ENCODE measurements at regions not wholly inside any gene's neighbourhood (a gene's known extent, or its start where the extent isn't known, plus 50 kb on each side); places are given as distances from the start of the nearest gene placed in this dataset.

DNA sequence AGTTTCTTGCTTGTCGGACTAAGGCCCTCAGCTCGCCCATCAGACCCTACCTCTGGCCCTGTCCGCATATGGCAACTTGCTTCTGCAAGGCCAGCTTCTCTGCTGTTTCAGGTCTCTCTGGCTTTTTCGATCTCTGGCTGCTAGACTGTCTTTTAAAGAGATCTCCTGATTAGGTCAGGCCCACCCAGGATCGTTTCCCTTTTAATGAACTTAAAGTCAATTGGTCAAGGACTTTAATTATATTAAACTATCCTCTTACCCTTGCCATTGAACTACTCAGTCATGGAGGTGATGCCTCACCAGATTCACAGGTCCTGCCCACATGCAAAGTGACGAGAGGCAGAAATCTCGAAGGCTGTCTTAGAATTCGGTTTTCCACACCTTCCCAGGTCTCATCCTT is 670.9 kb downstream of the GATA3 start:
- POLR2A ChIA-PET = no interaction called here
- DNase-seq = no peak
- CTCF ChIA-PET = no interaction called here
- Mint-ChIP-seq H3K9me3 (peaks cover 7% of the 10 kb centered on the region), H3K36me3 (ENCODE audit: low read depth) (no peaks in the 10 kb centered on the region), H3K27me3 (peaks cover 15% of the 10 kb centered on the region), H3K4me3 (no peak overlapping the region), H3K4me1 (ENCODE audit: low read depth) (no peaks in the 10 kb centered on the region), H3K27ac (no peak overlapping the region)
- Histone ChIP-seq H3K27me3 (ENCODE audit: control insufficient read depth in 1 of 2, insufficient read depth in 2 of 2, low read length in 2 of 2) (no peaks in the 10 kb centered on the region), H3K4me1 (ENCODE audit: insufficient read depth, low read length) (no peaks in the 10 kb centered on the region), H3K9me3 (ENCODE audit: control insufficient read depth in 1 of 2, insufficient read depth in 1 of 2, low read length in 2 of 2) (peaks cover 4 to 9% of the 10 kb centered on the region in 2 experiments), H3K4me3 (ENCODE audit: low read length) (no peak overlapping the region), H3K27ac (ENCODE audit: low read depth in 1 of 2, low read length in 2 of 2) (no peak overlapping the region), H3K36me3 (ENCODE audit: insufficient read depth, low read length) (no peaks in the 10 kb centered on the region)
- intact Hi-C loops (cut with DNase I, micrococcal nuclease) = no loop called here
- no peak for ATAC-seq (ENCODE audit: poor library complexity)
- TF ChIP-seq, protein P1, sequence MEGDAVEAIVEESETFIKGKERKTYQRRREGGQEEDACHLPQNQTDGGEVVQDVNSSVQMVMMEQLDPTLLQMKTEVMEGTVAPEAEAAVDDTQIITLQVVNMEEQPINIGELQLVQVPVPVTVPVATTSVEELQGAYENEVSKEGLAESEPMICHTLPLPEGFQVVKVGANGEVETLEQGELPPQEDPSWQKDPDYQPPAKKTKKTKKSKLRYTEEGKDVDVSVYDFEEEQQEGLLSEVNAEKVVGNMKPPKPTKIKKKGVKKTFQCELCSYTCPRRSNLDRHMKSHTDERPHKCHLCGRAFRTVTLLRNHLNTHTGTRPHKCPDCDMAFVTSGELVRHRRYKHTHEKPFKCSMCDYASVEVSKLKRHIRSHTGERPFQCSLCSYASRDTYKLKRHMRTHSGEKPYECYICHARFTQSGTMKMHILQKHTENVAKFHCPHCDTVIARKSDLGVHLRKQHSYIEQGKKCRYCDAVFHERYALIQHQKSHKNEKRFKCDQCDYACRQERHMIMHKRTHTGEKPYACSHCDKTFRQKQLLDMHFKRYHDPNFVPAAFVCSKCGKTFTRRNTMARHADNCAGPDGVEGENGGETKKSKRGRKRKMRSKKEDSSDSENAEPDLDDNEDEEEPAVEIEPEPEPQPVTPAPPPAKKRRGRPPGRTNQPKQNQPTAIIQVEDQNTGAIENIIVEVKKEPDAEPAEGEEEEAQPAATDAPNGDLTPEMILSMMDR (IDR thresholded peaks at IDR 0.05) = no peak

DNA sequence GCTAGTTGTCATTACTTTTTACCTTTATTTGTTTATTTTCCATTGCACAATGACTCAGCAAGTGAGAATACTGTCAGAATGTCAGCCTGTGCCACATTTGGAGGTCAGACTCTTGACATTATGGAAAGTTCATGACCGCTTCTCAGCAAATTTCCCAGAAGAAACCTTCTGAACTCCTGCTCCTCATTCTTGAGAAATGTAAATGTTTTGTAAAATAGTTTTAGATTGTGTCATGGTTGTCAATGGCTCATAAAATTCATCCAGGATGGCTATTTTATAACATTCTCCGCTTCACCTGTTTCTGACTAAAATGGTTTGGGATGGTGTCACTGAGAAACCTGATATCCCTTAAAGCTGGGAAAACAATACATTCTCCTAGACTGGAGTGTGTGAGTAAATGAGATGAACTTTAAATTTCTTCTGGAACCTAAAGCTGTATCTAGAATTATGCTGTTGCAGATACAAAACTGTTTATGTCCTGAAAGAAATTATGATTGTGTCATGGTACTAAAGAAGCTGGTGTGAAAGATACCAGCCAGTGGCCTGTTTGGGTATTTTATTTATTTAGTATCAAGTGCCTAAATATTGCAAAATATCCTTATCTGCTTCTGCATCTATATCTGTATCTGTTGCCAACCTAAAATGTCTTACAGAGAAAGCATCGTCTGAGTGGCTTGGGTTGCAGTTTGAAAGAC is 671.7 kb downstream of the GATA3 start:
- no peak overlapping the region for H3K27ac Mint-ChIP-seq
- DNase-seq (no peak), ATAC-seq (ENCODE audit: poor library complexity) (no peak)
- no peaks in the 10 kb centered on the region for H3K36me3 Mint-ChIP-seq (ENCODE audit: low read depth)
- H3K4me3 ChIP-seq (ENCODE audit: low read length) = no peak overlapping the region
- H3K27ac ChIP-seq (ENCODE audit: low read depth in 1 of 2, low read length in 2 of 2) = no peak overlapping the region
- CTCF ChIA-PET = interaction anchor here (1.4 kb wide), 1 partner anchor 10 kb away, joined by 4 read pairs; no protein-coding TSS in a partner anchor
- H3K4me1 Mint-ChIP-seq (ENCODE audit: low read depth) = no peaks in the 10 kb centered on the region
- H3K4me3 Mint-ChIP-seq = no peak overlapping the region
- peaks cover 4 to 9% of the 10 kb centered on the region in 2 experiments for H3K9me3 ChIP-seq (ENCODE audit: control insufficient read depth in 1 of 2, insufficient read depth in 1 of 2, low read length in 2 of 2)
- H3K36me3 ChIP-seq (ENCODE audit: insufficient read depth, low read length) = no peaks in the 10 kb centered on the region
- TF ChIP-seq, protein P1 (IDR thresholded peaks at IDR 0.05) = no peak
- H3K27me3 Mint-ChIP-seq = peaks cover 15% of the 10 kb centered on the region
- intact Hi-C loops (cut with DNase I, micrococcal nuclease) = no loop called here
- no peaks in the 10 kb centered on the region for H3K4me1 ChIP-seq (ENCODE audit: insufficient read depth, low read length)
- POLR2A ChIA-PET = no interaction called here
- peaks cover 0 to under 1% of the 10 kb centered on the region in 2 experiments for H3K27me3 ChIP-seq (ENCODE audit: control insufficient read depth in 1 of 2, insufficient read depth in 2 of 2, low read length in 2 of 2)
- peaks cover 7% of the 10 kb centered on the region for H3K9me3 Mint-ChIP-seq

DNA sequence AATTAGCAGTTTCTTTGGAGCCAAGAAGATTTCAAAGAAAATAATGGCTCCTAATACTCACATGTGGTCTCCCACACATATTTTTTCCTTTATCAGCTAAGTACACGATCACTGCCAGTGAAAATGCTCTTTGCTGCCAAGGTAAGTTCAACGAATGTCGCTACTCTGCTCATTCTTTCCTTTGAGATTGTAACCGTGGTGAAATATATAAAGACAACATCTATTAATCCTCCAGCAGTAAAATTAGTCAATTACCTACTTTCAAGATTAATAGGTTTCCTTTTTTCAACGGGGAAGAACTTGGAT is 672.2 kb downstream of the GATA3 start:
- peaks cover 0 to 6% of the 10 kb centered on the region in 2 experiments for H3K27me3 ChIP-seq (ENCODE audit: control insufficient read depth in 1 of 2, insufficient read depth in 2 of 2, low read length in 2 of 2)
- H3K4me3 Mint-ChIP-seq = no peak overlapping the region
- no peaks in the 10 kb centered on the region for H3K36me3 Mint-ChIP-seq (ENCODE audit: low read depth)
- H3K36me3 ChIP-seq (ENCODE audit: insufficient read depth, low read length) = no peaks in the 10 kb centered on the region
- POLR2A ChIA-PET = no interaction called here
- H3K9me3 Mint-ChIP-seq = peaks cover 7% of the 10 kb centered on the region
- TF ChIP-seq, protein P1 (IDR thresholded peaks at IDR 0.05) = no peak
- intact Hi-C loops (cut with DNase I, micrococcal nuclease) = no loop called here
- peaks cover 15% of the 10 kb centered on the region for H3K27me3 Mint-ChIP-seq
- no peak overlapping the region for H3K27ac ChIP-seq (ENCODE audit: low read depth in 1 of 2, low read length in 2 of 2)
- no peaks in the 10 kb centered on the region for H3K4me1 Mint-ChIP-seq (ENCODE audit: low read depth)
- DNase-seq = no peak
- H3K4me1 ChIP-seq (ENCODE audit: insufficient read depth, low read length) = no peaks in the 10 kb centered on the region
- ATAC-seq (ENCODE audit: poor library complexity) = no peak
- H3K4me3 ChIP-seq (ENCODE audit: low read length) = no peak overlapping the region
- peaks cover 4 to 9% of the 10 kb centered on the region in 2 experiments for H3K9me3 ChIP-seq (ENCODE audit: control insufficient read depth in 1 of 2, insufficient read depth in 1 of 2, low read length in 2 of 2)
- H3K27ac Mint-ChIP-seq = no peak overlapping the region
- CTCF ChIA-PET = interaction anchor here (1.4 kb wide), 1 partner anchor 10 kb away, joined by 4 read pairs; no protein-coding TSS in a partner anchor

All from CD4-positive, alpha-beta T cell (primary cell).